LNCAP (cell line): ENCODE measurements at regions not wholly inside any gene's neighbourhood (a gene's known extent, or its start where the extent isn't known, plus 50 kb on each side); places are given as distances from the start of the nearest gene placed in this dataset.

Experiments used
- CTCF ChIP-seq: fragments of 450-650 bp; IDR thresholded peaks from 2 replicates; pipeline ENCODE4 v1.5.1; 2017; ENCODE audit warnings: mild to moderate bottlenecking

- no peak for TF ChIP-seq CTCF
Measured at GRCh38 chr4:123581802-123582201, 185.2 kb downstream of the SPRY1 start.

GRCh38 chr4:123583043-123583442 lies 186.4 kb downstream of the SPRY1 start:
- TF ChIP-seq CTCF, result no peak

GRCh38 chr4:123585111-123585510 lies 188.5 kb downstream of the SPRY1 start:
- TF ChIP-seq CTCF, result no peak

- TF ChIP-seq CTCF, result no peak
Measured at GRCh38 chr4:123587983-123588494, 191.4 kb downstream of the SPRY1 start.

- no peak for TF ChIP-seq CTCF
Measured at GRCh38 chr4:123588631-123589241, 192.1 kb downstream of the SPRY1 start.

- TF ChIP-seq CTCF, result no peak
Measured at GRCh38 chr4:123589301-123589700, 192.7 kb downstream of the SPRY1 start.

GRCh38 chr4:123591875-123592274 lies 195.3 kb downstream of the SPRY1 start:
- no peak for TF ChIP-seq CTCF

GRCh38 chr4:123593655-123594054 lies 197.1 kb downstream of the SPRY1 start:
- no peak for TF ChIP-seq CTCF
